ENCODE measurements at regions not wholly inside any gene's neighbourhood (a gene's known extent, or its start where the extent isn't known, plus 50 kb on each side); places are given as distances from the start of the nearest gene placed in this dataset.

DNA sequence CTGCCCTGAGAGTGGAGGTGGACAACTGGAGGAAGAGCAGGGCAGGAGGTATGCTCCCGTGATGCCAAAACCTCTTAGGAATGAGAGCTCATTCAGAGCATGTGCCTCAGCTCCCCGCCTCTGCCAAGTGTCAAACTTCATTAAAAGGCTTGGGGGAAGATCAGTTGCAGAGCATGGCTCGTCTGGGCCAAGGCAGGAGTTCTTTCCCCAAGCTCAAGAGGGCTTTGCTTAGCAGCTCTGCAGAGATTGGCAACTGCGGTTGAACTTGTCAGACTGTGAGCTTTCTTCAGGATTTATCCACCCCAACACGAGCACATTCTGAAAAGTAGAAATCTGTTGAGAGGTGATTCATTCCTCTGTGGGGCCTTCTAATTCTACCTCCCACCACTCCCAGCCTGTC lies 248.1 kb downstream of the HS3ST3A1 start:
- H4K20me1 ChIP-seq (replicated peaks; ENCODE audit: control insufficient read depth, extremely low read depth, insufficient read depth, low read length): no peaks in the 10 kb centered on the region
- H3K4me1 ChIP-seq (ENCODE audit: control insufficient read depth, extremely low read depth, insufficient read depth, low read length): no peaks in the 10 kb centered on the region
- DNase-seq (ENCODE audit: low read depth, low spot score): no peak
- ChIA-PET POLR2A (no interaction called here), CTCF (no interaction called here)
- no peak for TF ChIP-seq EZH2 (IDR thresholded peaks at IDR 0.05; ENCODE audit: borderline replicate concordance, low read depth, low read length, severe bottlenecking)
- TF ChIP-seq JUN (IDR thresholded peaks at IDR 0.05; ENCODE audit: borderline replicate concordance, insufficient read depth, insufficient read length, low read depth): no peak
- TF ChIP-seq, protein P1, sequence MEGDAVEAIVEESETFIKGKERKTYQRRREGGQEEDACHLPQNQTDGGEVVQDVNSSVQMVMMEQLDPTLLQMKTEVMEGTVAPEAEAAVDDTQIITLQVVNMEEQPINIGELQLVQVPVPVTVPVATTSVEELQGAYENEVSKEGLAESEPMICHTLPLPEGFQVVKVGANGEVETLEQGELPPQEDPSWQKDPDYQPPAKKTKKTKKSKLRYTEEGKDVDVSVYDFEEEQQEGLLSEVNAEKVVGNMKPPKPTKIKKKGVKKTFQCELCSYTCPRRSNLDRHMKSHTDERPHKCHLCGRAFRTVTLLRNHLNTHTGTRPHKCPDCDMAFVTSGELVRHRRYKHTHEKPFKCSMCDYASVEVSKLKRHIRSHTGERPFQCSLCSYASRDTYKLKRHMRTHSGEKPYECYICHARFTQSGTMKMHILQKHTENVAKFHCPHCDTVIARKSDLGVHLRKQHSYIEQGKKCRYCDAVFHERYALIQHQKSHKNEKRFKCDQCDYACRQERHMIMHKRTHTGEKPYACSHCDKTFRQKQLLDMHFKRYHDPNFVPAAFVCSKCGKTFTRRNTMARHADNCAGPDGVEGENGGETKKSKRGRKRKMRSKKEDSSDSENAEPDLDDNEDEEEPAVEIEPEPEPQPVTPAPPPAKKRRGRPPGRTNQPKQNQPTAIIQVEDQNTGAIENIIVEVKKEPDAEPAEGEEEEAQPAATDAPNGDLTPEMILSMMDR (IDR thresholded peaks at IDR 0.05; ENCODE audit: extremely low read depth in 1 of 2, insufficient read depth in 1 of 2, low read depth in 1 of 2, low read length in 2 of 2): no peak
- TF ChIP-seq MYC (IDR thresholded peaks at IDR 0.05; ENCODE audit: low read depth, low read length): no peak
- TF ChIP-seq POLR2AphosphoS5 (IDR thresholded peaks at IDR 0.05; ENCODE audit: insufficient read depth, low read depth, low read length): no peak
- TF ChIP-seq, protein P2, sequence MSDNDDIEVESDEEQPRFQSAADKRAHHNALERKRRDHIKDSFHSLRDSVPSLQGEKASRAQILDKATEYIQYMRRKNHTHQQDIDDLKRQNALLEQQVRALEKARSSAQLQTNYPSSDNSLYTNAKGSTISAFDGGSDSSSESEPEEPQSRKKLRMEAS (IDR thresholded peaks at IDR 0.05; ENCODE audit: insufficient read depth, insufficient read length): no peak
- no peak for TF ChIP-seq FOS (IDR thresholded peaks at IDR 0.05; ENCODE audit: borderline replicate concordance, insufficient read depth, low read length)
- H3K9me3 ChIP-seq (replicated peaks; ENCODE audit: control insufficient read depth, insufficient read depth, low read length): peaks cover 2% of the 10 kb centered on the region
- no peaks in the 10 kb centered on the region for H3K27me3 ChIP-seq (ENCODE audit: control insufficient read depth in 2 of 2, insufficient read depth in 2 of 2, low read length in 2 of 2)
- no peak overlapping the region for H2AFZ ChIP-seq (ENCODE audit: low read depth, low read length)
- no peaks in the 10 kb centered on the region for H3K9me1 ChIP-seq (replicated peaks; ENCODE audit: control insufficient read depth, extremely low read depth, insufficient read depth, low read length)
- no TSS peak for BruUV-seq (replicated peaks)
- H3K36me3 ChIP-seq (ENCODE audit: control insufficient read depth in 2 of 2, extremely low read depth in 1 of 2, insufficient read depth in 2 of 2, low read length in 2 of 2): no peaks in the 10 kb centered on the region
- no peak for FAIRE-seq
- H3K27ac ChIP-seq (ENCODE audit: insufficient read depth, low read depth, low read length): no peak overlapping the region
- no peaks in the 10 kb centered on the region for H3K79me2 ChIP-seq (ENCODE audit: control insufficient read depth, insufficient read depth, low read length)
- no peak overlapping the region for H3K4me3 ChIP-seq (replicated peaks in 1 of 3; ENCODE audit: insufficient read depth in 1 of 3, low read depth in 1 of 3, low read length in 3 of 3)
- H3K9ac ChIP-seq (replicated peaks; ENCODE audit: extremely low read depth, insufficient read depth, low read length): no peak overlapping the region
- dilution Hi-C loops (cut with MboI; ENCODE audit: extremely low pct_ligation_motif_present, low sequenced_read_pairs): no loop called here
- intact Hi-C loops (cut with micrococcal nuclease): no loop called here
- no peak overlapping the region for H3K4me2 ChIP-seq (ENCODE audit: insufficient read depth, low read length)

Data from endothelial cell of umbilical vein (primary cell).